Adrenal gland (tissue), 9 donors: ENCODE measurements at regions not wholly inside any gene's neighbourhood (a gene's known extent, or its start where the extent isn't known, plus 50 kb on each side); places are given as distances from the start of the nearest gene placed in this dataset.

ENCODE experiments used
- DNase-seq, 7 donors: peaks; one replicate each; pipeline ENCODE4 v3.0.0-alpha.2; 2019 to 2020
- H3K27ac ChIP-seq, 5 donors: fragments of 200-600 bp; sonication (generic) in 4 of 5; 1 replicate in 3 of 5; 2 replicates in 2 of 5; pipeline versions ENCODE4 v1.5.1 to v1.8.0; 2016 to 2020; ENCODE audit warnings: mild to moderate bottlenecking in 1 of 5
- H3K27me3 ChIP-seq: fragments of 200-600 bp; 2 replicates; pipeline ENCODE4 v1.8.0; 2021
- H3K36me3 ChIP-seq, 2 donors: fragments of 200-600 bp; replicated peaks in 1 of 2; 1 replicate in 1 of 2; 2 replicates in 1 of 2; pipeline versions ENCODE4 v1.5.1 to v1.8.0; 2018 to 2022
- H3K4me1 ChIP-seq, 2 donors: fragments of 200-600 bp; replicated peaks in 1 of 2; 1 replicate in 1 of 2; 2 replicates in 1 of 2; pipeline versions ENCODE4 v1.5.1 to v1.8.0; 2018 to 2021
- H3K4me3 ChIP-seq, 4 donors: fragments of 200-600 bp; sonication (generic) in 3 of 4; one replicate each; pipeline ENCODE4 v1.5.1; 2016 to 2018
- H3K9me3 ChIP-seq, 3 donors: fragments of 200-600 bp; sonication (generic) in 1 of 3; replicated peaks in 1 of 3; 1 replicate in 2 of 3; 2 replicates in 1 of 3; pipeline versions ENCODE4 v1.5.1 to v1.8.0; 2016 to 2021
- POLR2A ChIP-seq, 2 donors: fragments of 450-650 bp; IDR thresholded peaks; one replicate each; pipeline ENCODE4 v1.6.1; 2017; ENCODE audit warnings: antibody characterized with exemption in 2 of 2, mild to moderate bottlenecking in 2 of 2, moderate library complexity in 1 of 2
- WGBS, 4 donors: extraction: QIAGEN DNeasy Blood & Tissue Kit in 2 of 4; methylation state at CpG; one replicate each; pipeline versions ENCODE4 v1.1.5 to v1.1.7; 2013 to 2017; 5-methylcytosine and 5-hydroxymethylcytosine counted together
- intact Hi-C, 2 donors: fragments of 100-400 bp; cut with DNase I; formaldehyde crosslinking; loops; one replicate each; pipeline versions ENCODE4 v1.14.1 to v1.15.0; 2022 to 2023
- TF ChIP-seq, protein P1 (sequence below), 6 experiments: fragments of 450-650 bp in 4 of 6; fragments of 200-600 bp in 2 of 6; sonication (generic) in 1 of 6; IDR thresholded peaks; 1 replicate in 5 of 6; 2 replicates in 1 of 6; pipeline versions ENCODE4 v1.5.1 to v1.8.0; 2016 to 2021; ENCODE audit warnings: antibody characterized with exemption in 6 of 6, mild to moderate bottlenecking in 2 of 6, moderate library complexity in 1 of 6
- donor health status: healthy with polysubstance abuse.
- donor health status: Bipolar disorder and iron deficiency.
- donor health status: DM: yes; HTN: yes; CAD: no.
- donor health status: DM: no; HTN: no; CAD: no.
- donor health status: DM: no; HTN: no; CAD: no.

DNA sequence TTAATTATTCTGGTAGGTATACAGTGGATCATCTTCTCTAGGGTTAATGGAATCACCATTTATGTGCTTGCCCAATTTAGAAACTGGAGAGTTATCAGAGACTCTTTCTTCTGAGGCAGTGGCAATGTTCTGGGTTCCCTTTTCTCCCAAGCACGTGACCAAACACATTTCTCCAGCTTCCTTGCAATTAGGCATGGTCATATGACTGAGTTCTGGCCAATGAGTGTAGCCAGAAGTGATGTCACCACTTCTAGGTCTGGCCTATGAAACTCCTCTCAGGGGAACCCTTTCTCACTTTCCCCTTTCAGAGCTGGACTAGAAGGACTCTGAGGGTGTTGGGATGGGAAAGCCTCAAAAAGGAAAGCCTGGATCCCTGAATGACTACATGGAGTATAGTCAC, 172.0 kb downstream of the NSG2 start:
- H3K27ac ChIP-seq = no peak overlapping the region
- no peaks in the 10 kb centered on the region for H3K4me1 ChIP-seq
- peaks cover 3% of the 10 kb centered on the region for H3K27me3 ChIP-seq
- intact Hi-C loops = no loop called here
- no peaks in the 10 kb centered on the region for H3K9me3 ChIP-seq
- no peak overlapping the region for H3K4me3 ChIP-seq
- 31 to 58% (median 47%) methylated on average over 1 of the region's 1 CpG for WGBS, 4 donors
- no peak for DNase-seq
- no peaks in the 10 kb centered on the region for H3K36me3 ChIP-seq
- TF ChIP-seq, protein P1, sequence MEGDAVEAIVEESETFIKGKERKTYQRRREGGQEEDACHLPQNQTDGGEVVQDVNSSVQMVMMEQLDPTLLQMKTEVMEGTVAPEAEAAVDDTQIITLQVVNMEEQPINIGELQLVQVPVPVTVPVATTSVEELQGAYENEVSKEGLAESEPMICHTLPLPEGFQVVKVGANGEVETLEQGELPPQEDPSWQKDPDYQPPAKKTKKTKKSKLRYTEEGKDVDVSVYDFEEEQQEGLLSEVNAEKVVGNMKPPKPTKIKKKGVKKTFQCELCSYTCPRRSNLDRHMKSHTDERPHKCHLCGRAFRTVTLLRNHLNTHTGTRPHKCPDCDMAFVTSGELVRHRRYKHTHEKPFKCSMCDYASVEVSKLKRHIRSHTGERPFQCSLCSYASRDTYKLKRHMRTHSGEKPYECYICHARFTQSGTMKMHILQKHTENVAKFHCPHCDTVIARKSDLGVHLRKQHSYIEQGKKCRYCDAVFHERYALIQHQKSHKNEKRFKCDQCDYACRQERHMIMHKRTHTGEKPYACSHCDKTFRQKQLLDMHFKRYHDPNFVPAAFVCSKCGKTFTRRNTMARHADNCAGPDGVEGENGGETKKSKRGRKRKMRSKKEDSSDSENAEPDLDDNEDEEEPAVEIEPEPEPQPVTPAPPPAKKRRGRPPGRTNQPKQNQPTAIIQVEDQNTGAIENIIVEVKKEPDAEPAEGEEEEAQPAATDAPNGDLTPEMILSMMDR (IDR thresholded peaks at IDR 0.05) = no peak
- TF ChIP-seq POLR2A (IDR thresholded peaks at IDR 0.05) = no peak

- Histone ChIP-seq H3K36me3 (no peaks in the 10 kb centered on the region), H3K27ac (no peak overlapping the region), H3K4me3 (no peak overlapping the region), H3K4me1 (no peaks in the 10 kb centered on the region), H3K9me3 (no peaks in the 10 kb centered on the region), H3K27me3 (no peaks in the 10 kb centered on the region)
- 86 to 100% (median 96%) methylated on average over 2 of the region's 2 CpGs for WGBS, 4 donors
- TF ChIP-seq, protein P1 (IDR thresholded peaks at IDR 0.05) = no peak
- no peak for TF ChIP-seq POLR2A (IDR thresholded peaks at IDR 0.05)
- no peak for DNase-seq
- intact Hi-C loops = no loop called here
These were observed 172.7 kb downstream of the NSG2 start for GRCh38 chr5:174218162-174218561.

- Histone ChIP-seq H3K36me3 (no peaks in the 10 kb centered on the region), H3K4me1 (no peaks in the 10 kb centered on the region), H3K4me3 (no peak overlapping the region), H3K9me3 (no peaks in the 10 kb centered on the region), H3K27me3 (peaks cover 3% of the 10 kb centered on the region), H3K27ac (no peak overlapping the region)
- intact Hi-C loops = no loop called here
- TF ChIP-seq, protein P1 (IDR thresholded peaks at IDR 0.05) = no peak
- TF ChIP-seq POLR2A (IDR thresholded peaks at IDR 0.05) = no peak
- WGBS, 4 donors = 79 to 88% (median 82%) methylated on average over 5 of the region's 5 CpGs
- DNase-seq = no peak
These were observed 174.9 kb downstream of the NSG2 start for GRCh38 chr5:174220417-174220816.

DNA sequence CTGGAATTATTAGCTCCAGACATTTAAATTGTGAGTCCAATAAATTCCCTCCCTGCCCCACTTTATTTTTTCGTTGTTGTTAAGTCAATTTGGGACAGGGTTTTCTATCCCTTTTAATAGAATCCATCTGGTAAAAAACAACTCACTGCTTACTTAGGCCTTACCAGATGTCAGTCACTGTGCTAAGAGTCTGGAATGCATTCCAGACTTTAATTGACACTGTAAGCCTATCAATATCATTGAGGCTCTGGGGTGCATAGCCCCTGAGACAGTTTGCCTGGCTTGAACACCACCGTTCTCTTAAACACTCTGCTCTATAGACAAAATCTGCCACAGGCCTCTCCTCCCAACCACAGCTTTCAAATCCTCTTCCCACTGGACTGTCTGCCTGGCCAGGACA, 175.9 kb downstream of the NSG2 start:
- no peaks in the 10 kb centered on the region for H3K4me1 ChIP-seq
- TF ChIP-seq, protein P1 (IDR thresholded peaks at IDR 0.05) = no peak
- TF ChIP-seq POLR2A (IDR thresholded peaks at IDR 0.05) = no peak
- no peak overlapping the region for H3K27ac ChIP-seq
- H3K36me3 ChIP-seq = no peaks in the 10 kb centered on the region
- DNase-seq = no peak
- peaks cover 3% of the 10 kb centered on the region for H3K27me3 ChIP-seq
- WGBS, 4 donors = 52 to 74% (median 62%) methylated on average over 2 of the region's 2 CpGs
- H3K9me3 ChIP-seq = no peaks in the 10 kb centered on the region
- no peak overlapping the region for H3K4me3 ChIP-seq
- intact Hi-C loops = no loop called here
